ENCODE measurements at regions not wholly inside any gene's neighbourhood (a gene's known extent, or its start where the extent isn't known, plus 50 kb on each side); places are given as distances from the start of the nearest gene placed in this dataset.

DNA sequence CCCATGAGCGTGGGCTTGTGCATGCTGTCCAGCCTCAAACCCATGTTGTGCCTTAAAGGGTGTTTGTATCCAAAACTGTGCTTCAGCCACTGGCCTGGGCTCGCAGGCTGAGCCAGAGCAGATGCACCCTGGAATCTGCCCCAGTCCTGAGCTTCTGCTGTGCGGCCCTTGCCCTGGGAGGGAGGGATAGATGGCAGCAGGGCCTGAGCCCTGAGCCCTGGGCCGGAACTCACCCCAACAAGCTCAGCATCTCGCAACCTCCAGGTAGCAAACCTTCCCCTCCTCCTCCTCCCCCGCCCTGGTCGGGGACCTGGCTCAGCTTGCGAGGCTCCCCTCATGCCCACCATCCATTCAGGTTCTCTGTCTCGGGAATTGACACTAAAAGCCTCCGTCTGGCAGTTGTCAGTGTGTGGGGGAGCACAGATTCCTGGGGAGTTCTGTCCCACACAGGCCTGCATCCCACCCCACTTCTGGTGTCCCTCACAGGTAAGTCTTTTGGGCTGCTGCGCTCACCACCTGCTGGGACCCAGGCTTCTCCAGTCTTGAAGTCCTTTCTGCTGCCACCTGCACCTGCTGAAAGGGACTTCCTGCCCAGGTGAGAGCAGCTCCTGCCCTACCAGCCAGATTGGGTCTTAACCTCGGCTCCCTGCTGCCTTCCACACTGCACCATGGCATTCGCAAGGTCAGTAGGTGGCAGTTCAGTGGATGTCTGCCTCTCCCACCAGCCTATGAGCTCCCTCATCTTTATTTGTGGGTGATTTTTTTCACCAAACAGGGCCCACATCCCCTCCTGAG is 55.2 kb upstream of the OLFM1 start:
- DNase-seq, result no peak

DNA sequence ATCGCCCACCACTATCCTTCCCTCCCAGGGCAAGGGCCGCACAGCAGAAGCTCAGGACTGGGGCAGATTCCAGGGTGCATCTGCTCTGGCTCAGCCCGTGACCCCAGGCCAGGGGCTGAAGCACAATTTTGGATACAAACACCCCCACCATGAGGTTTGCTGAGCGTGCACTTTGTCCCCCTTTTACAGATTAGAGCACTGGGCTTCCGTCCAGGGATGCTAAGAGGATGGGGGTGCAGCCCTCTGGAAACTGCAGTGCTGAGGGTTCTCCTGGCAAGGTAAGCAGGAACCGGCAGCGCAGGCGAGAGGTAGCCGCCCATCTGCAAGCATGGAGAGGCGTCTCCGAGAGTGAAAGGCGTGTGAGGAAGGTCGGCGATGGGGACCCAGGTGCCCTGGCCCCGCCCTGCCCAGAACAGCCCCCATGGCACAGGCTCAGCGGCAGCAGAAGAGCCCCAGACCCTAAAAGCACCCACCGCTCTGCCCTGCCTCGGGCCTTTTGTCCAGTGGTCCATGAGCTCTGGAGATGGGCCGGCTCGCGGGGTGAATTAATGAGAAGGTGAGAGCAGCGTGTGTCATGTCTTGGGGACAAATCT is 54.5 kb upstream of the OLFM1 start:
- DNase-seq, result no peak

- no peak for DNase-seq
Measured at GRCh38 chr9:135033487-135033886, 54.0 kb upstream of the OLFM1 start.

DNA sequence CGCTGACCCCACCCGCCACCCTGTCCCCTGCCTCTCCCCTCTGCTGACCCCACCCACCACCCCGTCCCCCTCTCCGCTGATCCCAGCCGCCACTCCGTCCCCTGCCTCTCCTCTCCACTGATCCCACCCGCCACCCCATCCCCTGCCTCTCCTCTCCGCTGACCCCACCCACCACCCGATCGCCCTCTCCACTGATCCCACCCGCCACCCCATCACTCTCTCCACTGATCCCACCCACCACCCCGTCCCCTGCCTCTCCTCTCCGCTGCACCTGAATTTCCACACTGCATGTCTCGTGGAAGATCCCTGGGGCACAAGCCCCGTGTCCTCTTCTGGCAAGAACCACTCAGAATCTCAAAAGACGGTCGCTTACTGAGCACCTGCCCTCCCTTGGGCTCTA is 53.4 kb upstream of the OLFM1 start:
- no peak for DNase-seq

GRCh38 chr9:135035781-135036760 is 51.4 kb upstream of the OLFM1 start:
- no peak for DNase-seq

- no peak for DNase-seq
Measured at GRCh38 chr9:135036861-135037465, 50.5 kb upstream of the OLFM1 start.

- no peak for DNase-seq
Measured at GRCh38 chr9:135037521-135038250, 49.8 kb upstream of the OLFM1 start.
